Ovary (tissue), 3 donors: ENCODE measurements at regions not wholly inside any gene's neighbourhood (a gene's known extent, or its start where the extent isn't known, plus 50 kb on each side); places are given as distances from the start of the nearest gene placed in this dataset.

ENCODE experiments used
- CTCF ChIP-seq, 3 donors: fragments of 450-650 bp in 2 of 3; fragments of 200-600 bp in 1 of 3; IDR thresholded peaks; one replicate each; pipeline versions ENCODE4 v1.5.1 to v1.8.0; 2016 to 2022; ENCODE audit warnings: antibody characterized with exemption in 3 of 3, mild to moderate bottlenecking in 1 of 3
- EP300 ChIP-seq: sonication (generic); formaldehyde crosslinking; IDR thresholded peaks from one replicate; pipeline ENCODE4 v1.6.1; 2017; ENCODE audit warnings: antibody characterized with exemption
- POLR2A ChIP-seq: fragments of 450-650 bp; IDR thresholded peaks from one replicate; pipeline ENCODE4 v1.6.1; 2017; ENCODE audit warnings: antibody characterized with exemption, mild to moderate bottlenecking, moderate library complexity
- donor health status: DM: no; HTN: no; CAD: no.

GRCh38 chr2:43052944-43053306, 173.5 kb downstream of the ZFP36L2 start:
- no peak for TF ChIP-seq CTCF (IDR thresholded peaks at IDR 0.05)
- TF ChIP-seq EP300: no peak
- no peak for TF ChIP-seq POLR2A
